Kidney (tissue), 13 donors: ENCODE measurements at regions not wholly inside any gene's neighbourhood (a gene's known extent, or its start where the extent isn't known, plus 50 kb on each side); places are given as distances from the start of the nearest gene placed in this dataset.

Experiments
- DNase-seq, 5 donors: peaks; one replicate each; pipeline ENCODE4 v3.0.0-alpha.2; 2013 to 2020
- FAIRE-seq: peaks from 2 replicates; lab custom pipeline; 2012; peaks lifted over from hg19 to GRCh38; lab: Jason Lieb, UNC
- H3K27ac ChIP-seq, 2 donors: one replicate each; pipeline ENCODE4 v1.7.0; 2013; ENCODE audit warnings: low read depth in 2 of 2, low read length in 2 of 2, inconsistent platforms in 1 of 2
- H3K27me3 ChIP-seq: one replicate; pipeline ENCODE4 v1.7.1; 2013; ENCODE audit warnings: low read length, inconsistent platforms; ENCODE audit not compliant: control insufficient read depth, insufficient read depth
- H3K36me3 ChIP-seq, 3 donors: one replicate each; pipeline versions ENCODE4 v1.7.0 to v1.7.1; 2013; ENCODE audit warnings: low read length in 3 of 3, control low read depth in 1 of 3, inconsistent platforms in 1 of 3; ENCODE audit not compliant: insufficient read depth in 3 of 3, control insufficient read depth in 2 of 3
- H3K4me1 ChIP-seq, 3 donors: one replicate each; pipeline versions ENCODE4 v1.7.0 to v1.7.1; 2013; ENCODE audit warnings: low read length in 3 of 3, inconsistent platforms in 1 of 3, low read depth in 1 of 3; ENCODE audit not compliant: control insufficient read depth in 2 of 3, insufficient read depth in 2 of 3
- H3K4me3 ChIP-seq, 3 donors: one replicate each; pipeline versions ENCODE4 v1.7.0 to v1.8.1; 2013; ENCODE audit warnings: low read length in 3 of 3, control low read depth in 1 of 3, inconsistent platforms in 1 of 3
- H3K9ac ChIP-seq, 3 donors: one replicate each; pipeline versions ENCODE4 v1.7.0 to v1.7.1; 2013; ENCODE audit warnings: low read length in 3 of 3, control low read depth in 1 of 3, inconsistent platforms in 1 of 3
- H3K9me3 ChIP-seq, 3 donors: one replicate each; pipeline versions ENCODE4 v1.7.0 to v1.7.1; 2013; ENCODE audit warnings: low read length in 3 of 3, control low read depth in 1 of 3, inconsistent platforms in 1 of 3; ENCODE audit not compliant: control insufficient read depth in 2 of 3, insufficient read depth in 1 of 3
- intact Hi-C: fragments of 100-400 bp; cut with DNase I; formaldehyde crosslinking; loops from one replicate; pipeline ENCODE4 v1.11.1; 2022
- TF ChIP-seq, protein P1 (sequence below): IDR thresholded peaks from 3 replicates; pipeline ENCODE4 v1.5.1; 2012; ENCODE audit warnings: mild to moderate bottlenecking, moderate library complexity, borderline replicate concordance; ENCODE audit not compliant: insufficient read depth; ENCODE audit errors: extremely low read depth
- donor health status: control.
- donor health status: control.
- donor health status: control.
- donor health status: control.
- donor health status: control.
- donor health status: DM: yes; HTN: yes; CAD: no.
- donor health status: Normal renal cell carcinoma (clear cell type).

GRCh38 chr3:96169111-96169766 lies 645.2 kb upstream of the EPHA6 start:
- TF ChIP-seq, protein P1, sequence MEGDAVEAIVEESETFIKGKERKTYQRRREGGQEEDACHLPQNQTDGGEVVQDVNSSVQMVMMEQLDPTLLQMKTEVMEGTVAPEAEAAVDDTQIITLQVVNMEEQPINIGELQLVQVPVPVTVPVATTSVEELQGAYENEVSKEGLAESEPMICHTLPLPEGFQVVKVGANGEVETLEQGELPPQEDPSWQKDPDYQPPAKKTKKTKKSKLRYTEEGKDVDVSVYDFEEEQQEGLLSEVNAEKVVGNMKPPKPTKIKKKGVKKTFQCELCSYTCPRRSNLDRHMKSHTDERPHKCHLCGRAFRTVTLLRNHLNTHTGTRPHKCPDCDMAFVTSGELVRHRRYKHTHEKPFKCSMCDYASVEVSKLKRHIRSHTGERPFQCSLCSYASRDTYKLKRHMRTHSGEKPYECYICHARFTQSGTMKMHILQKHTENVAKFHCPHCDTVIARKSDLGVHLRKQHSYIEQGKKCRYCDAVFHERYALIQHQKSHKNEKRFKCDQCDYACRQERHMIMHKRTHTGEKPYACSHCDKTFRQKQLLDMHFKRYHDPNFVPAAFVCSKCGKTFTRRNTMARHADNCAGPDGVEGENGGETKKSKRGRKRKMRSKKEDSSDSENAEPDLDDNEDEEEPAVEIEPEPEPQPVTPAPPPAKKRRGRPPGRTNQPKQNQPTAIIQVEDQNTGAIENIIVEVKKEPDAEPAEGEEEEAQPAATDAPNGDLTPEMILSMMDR: no peak
- no peak for FAIRE-seq
- intact Hi-C loops: no loop called here

GRCh38 chr3:96172917-96173316 lies 641.5 kb upstream of the EPHA6 start:
- Histone ChIP-seq H3K27ac (no peak overlapping the region), H3K4me1 (no peaks in the 10 kb centered on the region), H3K4me3 (no peak overlapping the region), H3K9me3 (peaks cover 0 to 4% (median 2%) of the 10 kb centered on the region in 3 donors), H3K36me3 (no peaks in the 10 kb centered on the region), H3K27me3 (no peaks in the 10 kb centered on the region), H3K9ac (no peak overlapping the region)
- intact Hi-C loops: no loop called here
- FAIRE-seq (no peak), DNase-seq (no peak)
- TF ChIP-seq, protein P1: no peak

More at GRCh38 chr3:96169111-96169766, 645.2 kb upstream of the EPHA6 start:
- no peaks in the 10 kb centered on the region for H3K27me3 ChIP-seq
- H3K9ac ChIP-seq: no peak overlapping the region
- no peaks in the 10 kb centered on the region for H3K36me3 ChIP-seq
- no peak overlapping the region for H3K27ac ChIP-seq
- H3K4me3 ChIP-seq: no peak overlapping the region
- DNase-seq: no peak
- H3K9me3 ChIP-seq: peaks cover 0 to 2% (median 0%) of the 10 kb centered on the region in 3 donors
- H3K4me1 ChIP-seq: no peaks in the 10 kb centered on the region

DNA sequence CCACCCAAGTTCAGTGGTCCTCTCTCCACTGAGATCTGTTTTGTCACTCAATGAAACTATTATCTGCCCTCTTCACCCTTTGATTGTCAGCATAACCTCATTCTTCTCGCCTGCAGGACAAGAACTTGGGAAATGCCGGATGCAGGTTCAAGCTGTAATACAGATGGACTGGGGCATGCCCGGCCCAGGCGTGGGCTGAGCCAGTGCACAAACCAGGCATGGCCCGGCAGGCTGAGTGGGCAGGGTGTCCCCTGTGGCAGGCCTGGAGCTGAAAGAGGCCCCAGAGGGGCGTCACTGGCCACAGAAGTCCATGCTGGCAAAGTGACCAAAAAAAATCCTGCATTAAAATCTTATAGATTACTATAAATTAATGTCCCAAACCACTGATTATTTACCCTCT lies 638.9 kb upstream of the EPHA6 start:
- TF ChIP-seq, protein P1: no peak
- no peak overlapping the region for H3K27ac ChIP-seq
- H3K36me3 ChIP-seq: no peaks in the 10 kb centered on the region
- no peaks in the 10 kb centered on the region for H3K27me3 ChIP-seq
- DNase-seq (no peak), FAIRE-seq (no peak)
- peaks cover 0 to 4% (median 2%) of the 10 kb centered on the region in 3 donors for H3K9me3 ChIP-seq
- intact Hi-C loops: no loop called here
- no peak overlapping the region for H3K4me3 ChIP-seq
- H3K9ac ChIP-seq: no peak overlapping the region
- H3K4me1 ChIP-seq: no peaks in the 10 kb centered on the region
